ENCODE measurements at regions not wholly inside any gene's neighbourhood (a gene's known extent, or its start where the extent isn't known, plus 50 kb on each side); places are given as distances from the start of the nearest gene placed in this dataset.

GRCh38 chr14:22415605-22415959, 173.4 kb downstream of the DAD1 start:
- DNase-seq (ENCODE audit: low read depth in 2 of 2): no peak

GRCh38 chr14:22414876-22415604, 174.0 kb downstream of the DAD1 start:
- no peak for DNase-seq (ENCODE audit: low read depth in 2 of 2)

- no peak for DNase-seq (ENCODE audit: low read depth in 2 of 2)
Measured at GRCh38 chr14:22412926-22413411, 176.1 kb downstream of the DAD1 start.

- DNase-seq (ENCODE audit: low read depth in 2 of 2): no peak
Measured at GRCh38 chr14:22411398-22412055, 177.5 kb downstream of the DAD1 start.

GRCh38 chr14:22410497-22410896, 178.5 kb downstream of the DAD1 start:
- no peak for DNase-seq (ENCODE audit: low read depth in 2 of 2)

GRCh38 chr14:22409006-22409405, 180.0 kb downstream of the DAD1 start:
- no peak for DNase-seq (ENCODE audit: low read depth in 2 of 2)

- DNase-seq (ENCODE audit: low read depth in 2 of 2): no peak
Measured at GRCh38 chr14:22408547-22408946, 180.5 kb downstream of the DAD1 start.

- no peak for DNase-seq (ENCODE audit: low read depth in 2 of 2)
Measured at GRCh38 chr14:22407033-22407432, 182.0 kb downstream of the DAD1 start.

- DNase-seq (ENCODE audit: low read depth in 2 of 2): no peak
Measured at GRCh38 chr14:22405201-22405600, 183.8 kb downstream of the DAD1 start.

- no peak for DNase-seq (ENCODE audit: low read depth in 2 of 2)
Measured at GRCh38 chr14:22403296-22403695, 185.7 kb downstream of the DAD1 start.

GRCh38 chr14:22400655-22401259, 188.3 kb downstream of the DAD1 start:
- no peak for DNase-seq (ENCODE audit: low read depth in 2 of 2)

GRCh38 chr14:22399776-22400175, 189.2 kb downstream of the DAD1 start:
- no peak for DNase-seq (ENCODE audit: low read depth in 2 of 2)

GRCh38 chr14:22397221-22397737, 191.7 kb downstream of the DAD1 start:
- DNase-seq (ENCODE audit: low read depth in 2 of 2): no peak

GRCh38 chr14:22395803-22396202, 193.2 kb downstream of the DAD1 start:
- DNase-seq (ENCODE audit: low read depth in 2 of 2): no peak

GRCh38 chr14:22394616-22395015, 194.4 kb downstream of the DAD1 start:
- no peak for DNase-seq (ENCODE audit: low read depth in 2 of 2)

- no peak for DNase-seq (ENCODE audit: low read depth in 2 of 2)
Measured at GRCh38 chr14:22393796-22394195, 195.2 kb downstream of the DAD1 start.

GRCh38 chr14:22391908-22392565, 197.0 kb downstream of the DAD1 start:
- no peak for DNase-seq (ENCODE audit: low read depth in 2 of 2)

GRCh38 chr14:22390824-22391461, 198.1 kb downstream of the DAD1 start:
- DNase-seq (ENCODE audit: low read depth in 2 of 2): no peak

- DNase-seq (ENCODE audit: low read depth in 2 of 2): no peak
Measured at GRCh38 chr14:22390195-22390594, 198.8 kb downstream of the DAD1 start.

- DNase-seq (ENCODE audit: low read depth in 2 of 2): no peak
Measured at GRCh38 chr14:22388669-22389595, 200.1 kb downstream of the DAD1 start.

GRCh38 chr14:22387776-22388241, 201.2 kb downstream of the DAD1 start:
- DNase-seq (ENCODE audit: low read depth in 2 of 2): no peak

Data from stimulated activated CD4-positive, alpha-beta T cell treated with anti-CD3 and anti-CD28 coated beads, Interleukin-1b, Interleukin-23, amount 100 ng/mL, for 4 hours (primary cell).